EL (cell line): ENCODE measurements at regions not wholly inside any gene's neighbourhood (a gene's known extent, or its start where the extent isn't known, plus 50 kb on each side); places are given as distances from the start of the nearest gene placed in this dataset.
A peak's percentile ranks its signal among the peaks of the same experiment; 100 is the strongest.

Experiments
- DNase-seq: peaks from one replicate; pipeline ENCODE4 v3.0.0-alpha.2; 2016

- DNase-seq = no peak
These were observed 515.4 kb upstream of the FZD8 start for GRCh38 chr10:36157486-36157885.

GRCh38 chr10:36148207-36148606, 506.1 kb upstream of the FZD8 start:
- DNase-seq = no peak

- no peak for DNase-seq
These were observed 505.4 kb upstream of the FZD8 start for GRCh38 chr10:36147529-36147928.

GRCh38 chr10:36141856-36142560, 499.9 kb upstream of the FZD8 start:
- no peak for DNase-seq

- DNase-seq = no peak
These were observed 487.0 kb upstream of the FZD8 start for GRCh38 chr10:36129051-36129450.

- DNase-seq = no peak
These were observed 484.0 kb upstream of the FZD8 start for GRCh38 chr10:36126076-36126475.

- DNase-seq = no peak
These were observed 477.4 kb upstream of the FZD8 start for GRCh38 chr10:36119455-36119854.

GRCh38 chr10:36118314-36118713, 476.2 kb upstream of the FZD8 start:
- DNase-seq = no peak

- DNase-seq = no peak
These were observed 475.8 kb upstream of the FZD8 start for GRCh38 chr10:36117890-36118289.

GRCh38 chr10:36117231-36117630, 475.1 kb upstream of the FZD8 start:
- no peak for DNase-seq

- no peak for DNase-seq
These were observed 474.6 kb upstream of the FZD8 start for GRCh38 chr10:36116731-36117130.

GRCh38 chr10:36116040-36116439, 473.9 kb upstream of the FZD8 start:
- DNase-seq = no peak

- no peak for DNase-seq
These were observed 473.3 kb upstream of the FZD8 start for GRCh38 chr10:36115364-36115763.

- DNase-seq = peak; percentile 11
These were observed 472.8 kb upstream of the FZD8 start for GRCh38 chr10:36114913-36115312.

GRCh38 chr10:36114141-36114540, 472.0 kb upstream of the FZD8 start:
- no peak for DNase-seq

GRCh38 chr10:36111676-36112075, 469.6 kb upstream of the FZD8 start:
- no peak for DNase-seq

- DNase-seq = no peak
These were observed 468.0 kb upstream of the FZD8 start for GRCh38 chr10:36110097-36110496.

GRCh38 chr10:36109399-36110023, 467.4 kb upstream of the FZD8 start:
- DNase-seq = no peak

GRCh38 chr10:36097696-36098095, 455.6 kb upstream of the FZD8 start:
- DNase-seq = no peak

- peak; percentile 4 for DNase-seq
These were observed 454.5 kb upstream of the FZD8 start for GRCh38 chr10:36096576-36096975.

GRCh38 chr10:36094096-36094495, 452.0 kb upstream of the FZD8 start:
- no peak for DNase-seq

GRCh38 chr10:36092116-36092515, 450.0 kb upstream of the FZD8 start:
- DNase-seq = no peak

- DNase-seq = no peak
These were observed 448.9 kb upstream of the FZD8 start for GRCh38 chr10:36091007-36091406.

- no peak for DNase-seq
These were observed 447.8 kb upstream of the FZD8 start for GRCh38 chr10:36089790-36090440.
